ENCODE measurements at regions not wholly inside any gene's neighbourhood (a gene's known extent, or its start where the extent isn't known, plus 50 kb on each side); places are given as distances from the start of the nearest gene placed in this dataset.

- DNase-seq (no peak), ATAC-seq (no peak)
- no peaks in the 10 kb centered on the region for H3K36me3 ChIP-seq
- H3K27ac ChIP-seq: no peak overlapping the region
- H3K4me3 ChIP-seq: no peak overlapping the region
- intact Hi-C loops (cut with DNase I): no loop called here
- no peak for TF ChIP-seq CTCF (IDR thresholded peaks at IDR 0.05)
- no peaks in the 10 kb centered on the region for H3K27me3 ChIP-seq (ENCODE audit: low read depth)
- H3K4me1 ChIP-seq: peaks cover 4% of the 10 kb centered on the region
- H3K9me3 ChIP-seq: no peaks in the 10 kb centered on the region
Measured at GRCh38 chr6:79775222-79775621, 144.1 kb downstream of the SH3BGRL2 start.

GRCh38 chr6:79764747-79765146, 133.6 kb downstream of the SH3BGRL2 start:
- no peak overlapping the region for H3K4me3 ChIP-seq
- H3K9me3 ChIP-seq: no peaks in the 10 kb centered on the region
- intact Hi-C loops (cut with DNase I): no loop called here
- H3K27ac ChIP-seq: no peak overlapping the region
- H3K36me3 ChIP-seq: no peaks in the 10 kb centered on the region
- no peaks in the 10 kb centered on the region for H3K4me1 ChIP-seq
- ATAC-seq (no peak), DNase-seq (no peak)
- no peak for TF ChIP-seq CTCF (IDR thresholded peaks at IDR 0.05)
- H3K27me3 ChIP-seq (ENCODE audit: low read depth): no peaks in the 10 kb centered on the region

- Histone ChIP-seq H3K27me3 (ENCODE audit: low read depth) (no peaks in the 10 kb centered on the region), H3K4me3 (no peak overlapping the region), H3K4me1 (no peaks in the 10 kb centered on the region), H3K9me3 (no peaks in the 10 kb centered on the region), H3K27ac (no peak overlapping the region), H3K36me3 (no peaks in the 10 kb centered on the region)
- no peak for ATAC-seq
- no peak for TF ChIP-seq CTCF (IDR thresholded peaks at IDR 0.05)
- intact Hi-C loops (cut with DNase I): no loop called here
- DNase-seq: no peak
Measured at GRCh38 chr6:79763301-79763700, 132.2 kb downstream of the SH3BGRL2 start.

- ATAC-seq (no peak), DNase-seq (no peak)
- H3K4me3 ChIP-seq: no peak overlapping the region
- no peaks in the 10 kb centered on the region for H3K4me1 ChIP-seq
- intact Hi-C loops (cut with DNase I): no loop called here
- H3K27me3 ChIP-seq (ENCODE audit: low read depth): no peaks in the 10 kb centered on the region
- H3K27ac ChIP-seq: no peak overlapping the region
- H3K9me3 ChIP-seq: no peaks in the 10 kb centered on the region
- H3K36me3 ChIP-seq: no peaks in the 10 kb centered on the region
- TF ChIP-seq CTCF (IDR thresholded peaks at IDR 0.05): no peak
Measured at GRCh38 chr6:79762370-79762769, 131.2 kb downstream of the SH3BGRL2 start.

GRCh38 chr6:79756496-79756895, 125.4 kb downstream of the SH3BGRL2 start:
- H3K4me1 ChIP-seq: no peaks in the 10 kb centered on the region
- DNase-seq (no peak), ATAC-seq (no peak)
- H3K27me3 ChIP-seq (ENCODE audit: low read depth): no peaks in the 10 kb centered on the region
- no peak overlapping the region for H3K27ac ChIP-seq
- intact Hi-C loops (cut with DNase I): no loop called here
- TF ChIP-seq CTCF (IDR thresholded peaks at IDR 0.05): no peak
- no peaks in the 10 kb centered on the region for H3K9me3 ChIP-seq
- no peak overlapping the region for H3K4me3 ChIP-seq
- H3K36me3 ChIP-seq: no peaks in the 10 kb centered on the region

- no peaks in the 10 kb centered on the region for H3K4me1 ChIP-seq
- H3K4me3 ChIP-seq: no peak overlapping the region
- no peak overlapping the region for H3K27ac ChIP-seq
- no peaks in the 10 kb centered on the region for H3K9me3 ChIP-seq
- H3K36me3 ChIP-seq: no peaks in the 10 kb centered on the region
- ATAC-seq (no peak), DNase-seq (no peak)
- no peak for TF ChIP-seq CTCF (IDR thresholded peaks at IDR 0.05)
- H3K27me3 ChIP-seq (ENCODE audit: low read depth): no peaks in the 10 kb centered on the region
- intact Hi-C loops (cut with DNase I): no loop called here
Measured at GRCh38 chr6:79755967-79756366, 124.8 kb downstream of the SH3BGRL2 start.
